ENCODE measurements at regions not wholly inside any gene's neighbourhood (a gene's known extent, or its start where the extent isn't known, plus 50 kb on each side); places are given as distances from the start of the nearest gene placed in this dataset.
"Not testable (repeated sequence)": the region's sequence is repeated elsewhere in the genome, so short reads cannot be mapped to it uniquely, and the experiment has no call there.

DNA sequence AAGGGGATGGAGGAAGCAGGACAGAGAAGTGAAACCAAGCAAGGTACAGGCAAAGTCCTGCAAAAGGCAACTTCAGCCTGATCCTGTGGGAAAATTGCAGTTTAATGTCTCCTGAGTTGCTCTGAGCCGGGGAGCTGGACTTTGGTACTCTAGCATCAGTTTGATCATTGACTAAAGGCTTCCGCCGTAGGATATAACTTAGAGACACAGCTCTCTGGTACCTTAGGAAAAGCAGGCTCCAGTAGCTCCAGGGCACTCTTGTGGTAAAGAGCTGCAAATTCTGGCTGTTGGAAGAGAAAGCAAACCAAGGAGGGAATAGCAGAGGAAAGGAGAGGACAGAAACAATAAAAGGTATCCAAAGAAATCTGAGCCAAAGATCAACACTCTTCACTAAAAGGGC is 521.1 kb downstream of the PLOD2 start:
- H3K27me3 ChIP-seq (ENCODE audit: low read depth, low read length), result no peaks in the 10 kb centered on the region
- H3K9me3 ChIP-seq (ENCODE audit: control insufficient read depth in 1 of 2, low read length in 2 of 2), result no peaks in the 10 kb centered on the region
- H3K4me1 ChIP-seq (ENCODE audit: control insufficient read depth in 1 of 2, insufficient read depth in 2 of 2, low read length in 2 of 2), result no peaks in the 10 kb centered on the region
- no peak overlapping the region for H3K4me3 ChIP-seq (ENCODE audit: low read depth in 1 of 2, low read length in 2 of 2)
- no peak overlapping the region for H3K27ac ChIP-seq (ENCODE audit: low read length)
- H3K36me3 ChIP-seq (ENCODE audit: control insufficient read depth in 1 of 2, insufficient read depth in 2 of 2, low read length in 2 of 2), result no peaks in the 10 kb centered on the region

DNA sequence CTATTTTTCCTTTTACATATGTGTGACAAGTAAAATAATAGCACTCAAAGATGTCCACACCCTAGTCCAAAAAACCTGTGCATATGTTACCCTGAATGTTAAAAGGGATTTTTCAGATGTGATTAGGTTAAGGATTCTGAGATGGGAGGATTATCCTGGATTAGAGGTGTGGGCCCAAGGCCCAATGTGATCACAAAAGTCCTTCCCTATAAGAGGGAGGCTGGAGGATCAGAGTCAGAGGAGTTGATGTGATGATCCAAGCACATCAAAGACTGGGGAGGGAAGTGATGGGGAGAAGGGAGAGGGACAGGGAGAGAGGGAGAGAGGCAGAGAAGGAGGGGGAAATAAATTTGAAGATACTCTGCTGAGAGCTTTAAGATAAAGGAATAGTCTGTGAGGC is 512.6 kb downstream of the PLOD2 start:
- Histone ChIP-seq H3K27ac (ENCODE audit: low read length) (no peak overlapping the region), H3K27me3 (ENCODE audit: low read depth, low read length) (no peaks in the 10 kb centered on the region), H3K36me3 (ENCODE audit: control insufficient read depth in 1 of 2, insufficient read depth in 2 of 2, low read length in 2 of 2) (no peaks in the 10 kb centered on the region), H3K4me1 (ENCODE audit: control insufficient read depth in 1 of 2, insufficient read depth in 2 of 2, low read length in 2 of 2) (no peaks in the 10 kb centered on the region), H3K4me3 (ENCODE audit: low read depth in 1 of 2, low read length in 2 of 2) (no peak overlapping the region), H3K9me3 (ENCODE audit: control insufficient read depth in 1 of 2, low read length in 2 of 2) (peaks cover 0 to 4% of the 10 kb centered on the region in 2 donors)

GRCh38 chr3:145649368-145649887 is 511.6 kb downstream of the PLOD2 start:
- Histone ChIP-seq H3K4me1 (ENCODE audit: control insufficient read depth in 1 of 2, insufficient read depth in 2 of 2, low read length in 2 of 2) (no peaks in the 10 kb centered on the region), H3K9me3 (ENCODE audit: control insufficient read depth in 1 of 2, low read length in 2 of 2) (peaks cover 0 to 4% of the 10 kb centered on the region in 2 donors), H3K4me3 (ENCODE audit: low read depth in 1 of 2, low read length in 2 of 2) (no peak overlapping the region), H3K27ac (ENCODE audit: low read length) (no peak overlapping the region), H3K36me3 (ENCODE audit: control insufficient read depth in 1 of 2, insufficient read depth in 2 of 2, low read length in 2 of 2) (no peaks in the 10 kb centered on the region), H3K27me3 (ENCODE audit: low read depth, low read length) (no peaks in the 10 kb centered on the region)

DNA sequence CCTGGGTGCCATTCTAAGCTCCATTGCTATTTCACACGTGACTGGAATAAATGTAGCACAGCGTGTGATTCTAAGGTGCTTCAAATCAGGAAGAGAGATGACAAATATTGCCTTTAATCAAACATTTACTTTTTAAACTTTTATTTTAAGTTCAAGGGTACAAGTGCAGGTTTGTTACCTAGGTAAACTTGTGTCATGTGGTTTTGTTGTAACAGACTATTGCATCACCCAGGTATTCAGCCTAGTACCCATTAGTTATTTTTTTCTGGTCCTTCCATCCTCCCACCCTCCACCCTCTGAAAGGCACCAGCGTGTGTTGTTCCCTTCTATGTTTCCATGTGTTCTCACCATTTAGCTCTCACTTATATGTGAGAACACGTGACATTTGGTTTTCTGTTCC is 510.8 kb downstream of the PLOD2 start:
- peaks cover 0 to 4% of the 10 kb centered on the region in 2 donors for H3K9me3 ChIP-seq (ENCODE audit: control insufficient read depth in 1 of 2, low read length in 2 of 2)
- H3K4me3 ChIP-seq (ENCODE audit: low read depth in 1 of 2, low read length in 2 of 2), result no peak overlapping the region
- H3K27ac ChIP-seq (ENCODE audit: low read length), result no peak overlapping the region
- H3K4me1 ChIP-seq (ENCODE audit: control insufficient read depth in 1 of 2, insufficient read depth in 2 of 2, low read length in 2 of 2), result no peaks in the 10 kb centered on the region
- no peaks in the 10 kb centered on the region for H3K36me3 ChIP-seq (ENCODE audit: control insufficient read depth in 1 of 2, insufficient read depth in 2 of 2, low read length in 2 of 2)
- H3K27me3 ChIP-seq (ENCODE audit: low read depth, low read length), result no peaks in the 10 kb centered on the region

GRCh38 chr3:145671121-145671520 is 489.9 kb downstream of the PLOD2 start:
- no peaks in the 10 kb centered on the region for H3K36me3 ChIP-seq (ENCODE audit: control insufficient read depth in 1 of 2, insufficient read depth in 2 of 2, low read length in 2 of 2)
- no peaks in the 10 kb centered on the region for H3K4me1 ChIP-seq (ENCODE audit: control insufficient read depth in 1 of 2, insufficient read depth in 2 of 2, low read length in 2 of 2)
- H3K4me3 ChIP-seq (ENCODE audit: low read depth in 1 of 2, low read length in 2 of 2), result no peak overlapping the region
- no peaks in the 10 kb centered on the region for H3K9me3 ChIP-seq (ENCODE audit: control insufficient read depth in 1 of 2, low read length in 2 of 2)
- H3K27ac ChIP-seq (ENCODE audit: low read length), result no peak overlapping the region
- no peaks in the 10 kb centered on the region for H3K27me3 ChIP-seq (ENCODE audit: low read depth, low read length)

- no peaks in the 10 kb centered on the region for H3K9me3 ChIP-seq (ENCODE audit: control insufficient read depth in 1 of 2, low read length in 2 of 2)
- H3K4me1 ChIP-seq (ENCODE audit: control insufficient read depth in 1 of 2, insufficient read depth in 2 of 2, low read length in 2 of 2), result no peaks in the 10 kb centered on the region
- H3K4me3 ChIP-seq (ENCODE audit: low read depth in 1 of 2, low read length in 2 of 2), result no peak overlapping the region
- H3K36me3 ChIP-seq (ENCODE audit: control insufficient read depth in 1 of 2, insufficient read depth in 2 of 2, low read length in 2 of 2), result no peaks in the 10 kb centered on the region
- no peak overlapping the region for H3K27ac ChIP-seq (ENCODE audit: low read length)
- H3K27me3 ChIP-seq (ENCODE audit: low read depth, low read length), result no peaks in the 10 kb centered on the region
Measured at GRCh38 chr3:145673838-145674237, 487.1 kb downstream of the PLOD2 start.

DNA sequence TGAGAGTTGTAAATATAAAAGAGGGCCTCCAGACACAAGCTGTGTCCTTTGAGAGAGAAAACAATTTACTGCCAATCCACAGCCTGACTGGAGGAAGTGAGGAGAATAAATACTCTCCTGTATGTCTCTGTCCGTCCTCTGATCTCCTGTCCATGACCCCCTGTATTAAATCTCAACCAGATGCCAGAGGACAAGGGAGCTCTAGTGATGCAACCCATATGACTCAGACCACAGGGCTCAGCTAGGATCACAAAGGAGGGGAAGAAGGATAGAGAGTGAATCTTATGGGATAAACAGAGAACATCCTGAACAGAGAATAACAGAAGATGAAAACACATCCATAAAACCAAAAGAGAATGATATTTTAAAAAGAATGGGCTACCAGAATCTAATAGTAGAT is 482.6 kb downstream of the PLOD2 start:
- Histone ChIP-seq H3K36me3 (ENCODE audit: control insufficient read depth in 1 of 2, insufficient read depth in 2 of 2, low read length in 2 of 2) (no peaks in the 10 kb centered on the region), H3K4me3 (ENCODE audit: low read depth in 1 of 2, low read length in 2 of 2) (no peak overlapping the region), H3K27me3 (ENCODE audit: low read depth, low read length) (no peaks in the 10 kb centered on the region), H3K27ac (ENCODE audit: low read length) (no peak overlapping the region), H3K9me3 (ENCODE audit: control insufficient read depth in 1 of 2, low read length in 2 of 2) (no peaks in the 10 kb centered on the region), H3K4me1 (ENCODE audit: control insufficient read depth in 1 of 2, insufficient read depth in 2 of 2, low read length in 2 of 2) (no peaks in the 10 kb centered on the region)

GRCh38 chr3:145681181-145681580 is 479.8 kb downstream of the PLOD2 start:
- no peaks in the 10 kb centered on the region for H3K27me3 ChIP-seq (ENCODE audit: low read depth, low read length)
- H3K27ac ChIP-seq (ENCODE audit: low read length), result no peak overlapping the region

DNA sequence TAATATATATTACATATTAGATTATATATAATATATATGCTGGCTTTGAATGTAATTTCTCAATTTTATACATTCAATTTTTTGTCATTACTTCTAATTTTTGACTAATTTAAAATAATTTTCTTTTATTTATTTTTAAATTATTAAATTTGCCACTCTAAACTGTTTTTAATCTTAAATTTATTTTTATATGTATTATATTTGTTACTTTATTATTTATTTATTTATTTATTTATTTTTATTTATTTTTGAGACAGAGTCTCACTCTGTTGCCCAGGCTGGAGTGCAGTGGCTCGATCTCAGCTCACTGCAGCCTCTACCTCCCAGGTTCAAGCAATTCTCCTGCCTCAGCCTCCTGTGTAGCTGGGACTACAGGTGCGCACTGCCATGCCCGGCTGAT is 473.0 kb downstream of the PLOD2 start:
- not testable (repeated sequence) for H3K36me3 ChIP-seq (ENCODE audit: control insufficient read depth in 1 of 2, insufficient read depth in 2 of 2, low read length in 2 of 2); H3K9me3 ChIP-seq (ENCODE audit: control insufficient read depth in 1 of 2, low read length in 2 of 2)

More at GRCh38 chr3:145681181-145681580, 479.8 kb downstream of the PLOD2 start:
- no peaks in the 10 kb centered on the region for H3K36me3 ChIP-seq (ENCODE audit: control insufficient read depth in 1 of 2, insufficient read depth in 2 of 2, low read length in 2 of 2)
- no peaks in the 10 kb centered on the region for H3K4me1 ChIP-seq (ENCODE audit: control insufficient read depth in 1 of 2, insufficient read depth in 2 of 2, low read length in 2 of 2)
- no peaks in the 10 kb centered on the region for H3K9me3 ChIP-seq (ENCODE audit: control insufficient read depth in 1 of 2, low read length in 2 of 2)
- no peak overlapping the region for H3K4me3 ChIP-seq (ENCODE audit: low read depth in 1 of 2, low read length in 2 of 2)

GRCh38 chr3:145692751-145693150 is 468.2 kb downstream of the PLOD2 start:
- Histone ChIP-seq H3K4me3 (ENCODE audit: low read depth in 1 of 2, low read length in 2 of 2) (no peak overlapping the region), H3K36me3 (ENCODE audit: control insufficient read depth in 1 of 2, insufficient read depth in 2 of 2, low read length in 2 of 2) (no peaks in the 10 kb centered on the region), H3K27ac (ENCODE audit: low read length) (no peak overlapping the region), H3K9me3 (ENCODE audit: control insufficient read depth in 1 of 2, low read length in 2 of 2) (no peaks in the 10 kb centered on the region), H3K27me3 (ENCODE audit: low read depth, low read length) (no peaks in the 10 kb centered on the region), H3K4me1 (ENCODE audit: control insufficient read depth in 1 of 2, insufficient read depth in 2 of 2, low read length in 2 of 2) (no peaks in the 10 kb centered on the region)

More for the DNA sequence above, 473.0 kb downstream of the PLOD2 start:
- H3K4me1 ChIP-seq (ENCODE audit: control insufficient read depth in 1 of 2, insufficient read depth in 2 of 2, low read length in 2 of 2); H3K27ac ChIP-seq (ENCODE audit: low read length); H3K4me3 ChIP-seq (ENCODE audit: low read depth in 1 of 2, low read length in 2 of 2); H3K27me3 ChIP-seq (ENCODE audit: low read depth, low read length): not testable (repeated sequence)

DNA sequence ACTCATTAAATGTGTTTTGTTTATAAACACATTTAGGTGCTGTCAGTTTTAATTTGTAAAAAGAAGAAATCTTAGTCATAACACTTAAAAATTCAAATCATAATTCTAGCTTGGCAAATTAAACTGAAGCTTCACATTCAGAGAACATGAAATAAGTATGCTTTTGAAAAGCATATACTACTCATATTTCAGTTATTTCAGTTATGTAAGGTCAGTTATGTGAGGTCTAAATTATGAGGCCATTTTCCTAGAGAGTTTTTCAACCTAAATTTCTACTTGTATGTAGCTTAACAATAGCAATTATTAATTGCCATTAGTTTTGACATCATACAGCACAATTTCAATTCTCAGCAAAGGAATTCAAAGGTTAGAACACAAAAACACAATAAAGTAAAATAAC is 465.0 kb downstream of the PLOD2 start:
- Histone ChIP-seq H3K4me1 (ENCODE audit: control insufficient read depth in 1 of 2, insufficient read depth in 2 of 2, low read length in 2 of 2) (no peaks in the 10 kb centered on the region), H3K27ac (ENCODE audit: low read length) (no peak overlapping the region), H3K36me3 (ENCODE audit: control insufficient read depth in 1 of 2, insufficient read depth in 2 of 2, low read length in 2 of 2) (no peaks in the 10 kb centered on the region), H3K27me3 (ENCODE audit: low read depth, low read length) (no peaks in the 10 kb centered on the region), H3K9me3 (ENCODE audit: control insufficient read depth in 1 of 2, low read length in 2 of 2) (no peaks in the 10 kb centered on the region), H3K4me3 (ENCODE audit: low read depth in 1 of 2, low read length in 2 of 2) (no peak overlapping the region)

GRCh38 chr3:145698250-145698649 is 462.7 kb downstream of the PLOD2 start:
- H3K27ac ChIP-seq (ENCODE audit: low read length), result no peak overlapping the region
- no peaks in the 10 kb centered on the region for H3K9me3 ChIP-seq (ENCODE audit: control insufficient read depth in 1 of 2, low read length in 2 of 2)
- no peaks in the 10 kb centered on the region for H3K4me1 ChIP-seq (ENCODE audit: control insufficient read depth in 1 of 2, insufficient read depth in 2 of 2, low read length in 2 of 2)
- no peak overlapping the region for H3K4me3 ChIP-seq (ENCODE audit: low read depth in 1 of 2, low read length in 2 of 2)
- H3K27me3 ChIP-seq (ENCODE audit: low read depth, low read length), result no peaks in the 10 kb centered on the region
- H3K36me3 ChIP-seq (ENCODE audit: control insufficient read depth in 1 of 2, insufficient read depth in 2 of 2, low read length in 2 of 2), result no peaks in the 10 kb centered on the region

All from muscle layer of duodenum (tissue), 2 donors.